Omental fat pad (tissue), 3 donors: ENCODE measurements at regions not wholly inside any gene's neighbourhood (a gene's known extent, or its start where the extent isn't known, plus 50 kb on each side); places are given as distances from the start of the nearest gene placed in this dataset.

Experiments used
- ATAC-seq: fragments of 150-250 bp; one replicate; pipeline ENCODE4 v1.9.1; 2016; ENCODE audit warnings: mild to moderate bottlenecking, moderate library complexity; ENCODE audit not compliant: low FRiP score
- DNase-seq: peaks from one replicate; pipeline ENCODE4 v3.0.0-alpha.2; 2019; ENCODE audit warnings: low spot score
- TF ChIP-seq, protein P1 (sequence below), 3 donors: fragments of 450-650 bp; IDR thresholded peaks; one replicate each; pipeline ENCODE4 v1.5.1; 2016 to 2017; ENCODE audit warnings: antibody characterized with exemption in 3 of 3, mild to moderate bottlenecking in 3 of 3, moderate library complexity in 2 of 3

DNA sequence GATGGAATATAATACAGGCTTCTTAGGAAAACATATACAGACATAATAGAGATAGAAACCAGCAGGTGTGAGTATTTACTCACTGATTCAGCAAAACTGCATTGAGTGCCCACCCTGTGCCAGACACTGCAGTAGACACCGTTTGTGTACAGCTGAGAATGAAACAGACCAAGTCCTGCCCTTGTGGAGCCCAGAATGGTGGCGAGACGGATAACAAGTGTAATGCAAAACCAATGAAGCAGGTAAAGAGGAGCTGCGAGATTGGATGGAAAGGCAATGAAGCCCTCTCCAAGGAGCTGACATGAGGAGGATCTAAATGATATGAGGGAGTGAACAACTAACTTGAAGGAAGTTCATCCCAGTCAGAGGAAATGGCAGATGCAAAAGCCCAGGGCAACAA is 256.4 kb downstream of the MEX3B start:
- TF ChIP-seq, protein P1, sequence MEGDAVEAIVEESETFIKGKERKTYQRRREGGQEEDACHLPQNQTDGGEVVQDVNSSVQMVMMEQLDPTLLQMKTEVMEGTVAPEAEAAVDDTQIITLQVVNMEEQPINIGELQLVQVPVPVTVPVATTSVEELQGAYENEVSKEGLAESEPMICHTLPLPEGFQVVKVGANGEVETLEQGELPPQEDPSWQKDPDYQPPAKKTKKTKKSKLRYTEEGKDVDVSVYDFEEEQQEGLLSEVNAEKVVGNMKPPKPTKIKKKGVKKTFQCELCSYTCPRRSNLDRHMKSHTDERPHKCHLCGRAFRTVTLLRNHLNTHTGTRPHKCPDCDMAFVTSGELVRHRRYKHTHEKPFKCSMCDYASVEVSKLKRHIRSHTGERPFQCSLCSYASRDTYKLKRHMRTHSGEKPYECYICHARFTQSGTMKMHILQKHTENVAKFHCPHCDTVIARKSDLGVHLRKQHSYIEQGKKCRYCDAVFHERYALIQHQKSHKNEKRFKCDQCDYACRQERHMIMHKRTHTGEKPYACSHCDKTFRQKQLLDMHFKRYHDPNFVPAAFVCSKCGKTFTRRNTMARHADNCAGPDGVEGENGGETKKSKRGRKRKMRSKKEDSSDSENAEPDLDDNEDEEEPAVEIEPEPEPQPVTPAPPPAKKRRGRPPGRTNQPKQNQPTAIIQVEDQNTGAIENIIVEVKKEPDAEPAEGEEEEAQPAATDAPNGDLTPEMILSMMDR (IDR thresholded peaks at IDR 0.05) = no peak
- DNase-seq = no peak
- no peak for ATAC-seq

DNA sequence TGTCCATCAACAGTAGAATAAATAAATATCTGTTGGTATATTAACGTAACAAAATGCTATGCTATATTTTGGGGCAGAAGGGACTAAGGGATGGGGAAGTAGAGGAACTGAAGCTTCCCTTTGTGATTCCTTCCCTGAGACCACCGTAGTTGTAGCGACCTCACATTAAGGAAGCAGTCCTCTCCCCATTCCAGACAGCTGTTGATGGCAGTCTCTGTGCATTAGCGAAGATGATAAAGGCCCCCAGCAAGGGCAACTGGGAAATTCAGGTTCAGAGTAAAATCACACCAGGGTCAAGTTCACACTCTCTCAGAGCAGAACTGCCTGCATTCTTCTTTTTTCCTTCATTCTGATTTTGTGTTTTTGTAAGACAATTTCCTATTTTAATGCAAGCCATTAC is 259.0 kb downstream of the MEX3B start:
- ATAC-seq = no peak
- DNase-seq = no peak
- TF ChIP-seq, protein P1 (IDR thresholded peaks at IDR 0.05) = no peak

DNA sequence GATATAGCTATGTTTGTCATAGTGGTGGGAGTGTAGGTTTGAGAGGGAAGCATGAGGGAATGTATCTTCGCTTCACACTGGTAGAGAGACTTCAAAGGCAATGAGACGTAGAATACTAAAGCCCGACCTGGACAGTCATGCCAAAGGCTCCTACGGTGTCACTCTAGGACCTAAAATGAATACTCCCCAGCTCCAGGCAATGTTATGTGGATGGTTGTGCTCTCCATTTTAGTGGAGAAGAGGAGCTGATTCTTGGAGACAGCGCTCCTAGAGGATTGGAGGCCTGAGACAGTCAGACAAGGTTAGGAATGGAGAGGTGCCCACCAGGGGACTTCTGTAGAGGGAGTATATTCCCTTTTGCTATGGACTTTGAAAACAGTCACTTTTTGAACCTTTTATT is 260.1 kb downstream of the MEX3B start:
- no peak for DNase-seq
- ATAC-seq = no peak
- TF ChIP-seq, protein P1 (IDR thresholded peaks at IDR 0.05) = no peak

DNA sequence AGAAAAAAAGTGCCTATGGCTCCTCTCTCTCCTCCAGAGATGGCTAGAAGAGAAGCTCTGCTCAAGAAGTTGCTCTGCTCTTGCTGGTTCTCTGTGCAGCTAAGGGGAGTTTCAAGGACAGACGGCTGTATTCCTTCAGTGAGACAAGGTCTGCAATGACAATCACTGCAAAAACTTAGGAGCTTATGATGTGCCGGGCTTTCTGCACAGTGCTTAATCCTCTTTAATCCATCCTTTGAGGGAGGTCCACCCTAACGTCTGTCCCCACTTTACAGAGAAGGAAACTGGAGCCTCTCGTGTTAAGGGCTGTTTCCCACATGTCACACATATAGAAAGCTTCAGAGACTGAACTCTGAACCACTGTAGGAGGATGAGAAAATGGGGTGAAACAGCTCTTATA is 260.6 kb downstream of the MEX3B start:
- ATAC-seq (no peak), DNase-seq (no peak)
- TF ChIP-seq, protein P1 (IDR thresholded peaks at IDR 0.05) = no peak

DNA sequence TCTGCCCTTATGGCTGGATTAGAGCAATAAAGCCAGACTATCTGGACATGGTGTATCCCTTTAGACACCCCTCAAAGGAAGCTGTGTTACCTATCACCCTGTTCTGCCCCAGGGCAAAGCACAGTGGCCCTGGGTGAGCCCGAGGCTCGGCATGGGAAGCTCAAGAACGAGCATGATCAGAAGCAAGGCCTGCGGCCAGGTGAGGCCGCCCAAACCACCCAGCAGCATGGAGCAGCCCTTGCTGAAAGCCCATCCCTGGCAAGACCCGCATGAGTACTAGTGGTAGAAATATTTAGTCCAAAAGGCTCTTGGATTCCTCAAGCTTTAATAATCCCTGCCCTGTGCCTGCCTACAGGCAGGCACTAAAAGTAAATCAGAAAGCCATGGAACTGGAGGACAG is 261.1 kb downstream of the MEX3B start:
- TF ChIP-seq, protein P1 (IDR thresholded peaks at IDR 0.05) = no peak
- ATAC-seq (no peak), DNase-seq (no peak)

DNA sequence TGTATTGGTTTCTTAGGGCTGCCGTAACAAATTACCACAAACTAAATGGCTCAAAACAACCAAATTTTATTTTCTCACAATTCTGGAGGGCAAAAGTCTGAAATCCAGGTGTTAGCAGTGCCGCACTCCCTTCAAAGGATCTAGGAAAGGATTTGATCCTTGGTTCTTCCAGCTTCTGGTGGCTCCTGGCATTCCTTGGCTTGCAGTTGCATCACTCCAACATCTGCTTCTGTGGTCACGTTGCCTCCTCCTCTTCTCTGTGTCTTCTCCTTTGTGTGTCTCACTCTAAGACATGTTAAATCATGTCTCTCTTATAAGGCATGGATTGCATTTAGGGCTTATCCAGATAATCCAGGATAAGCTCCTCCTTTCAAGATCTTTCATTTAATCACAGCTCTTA is 262.2 kb downstream of the MEX3B start:
- TF ChIP-seq, protein P1 (IDR thresholded peaks at IDR 0.05) = no peak
- ATAC-seq (no peak), DNase-seq (no peak)

DNA sequence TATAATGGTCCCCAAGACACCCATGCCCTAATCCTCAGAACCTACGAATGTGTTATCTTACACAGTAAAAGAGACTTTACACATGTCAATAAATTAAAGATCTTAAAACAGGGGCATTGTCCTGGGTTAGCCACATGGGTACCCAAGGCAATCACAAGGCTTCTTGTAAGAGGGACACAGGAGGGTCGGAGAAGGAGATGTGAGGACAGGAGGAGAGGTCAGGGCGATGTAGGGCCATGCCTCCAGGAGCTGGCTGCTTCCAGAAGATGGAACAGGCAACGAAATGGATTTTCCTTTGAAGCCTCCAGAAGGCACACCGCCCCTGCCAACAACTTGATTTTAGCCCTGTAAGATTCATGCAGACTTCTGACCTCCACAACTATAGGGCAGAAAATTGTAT is 262.7 kb downstream of the MEX3B start:
- no peak for ATAC-seq
- TF ChIP-seq, protein P1 (IDR thresholded peaks at IDR 0.05) = no peak
- no peak for DNase-seq
